ENCODE measurements at regions not wholly inside any gene's neighbourhood (a gene's known extent, or its start where the extent isn't known, plus 50 kb on each side); places are given as distances from the start of the nearest gene placed in this dataset.

- H3K36me3 ChIP-seq (replicated peaks in 1 of 2; ENCODE audit: control insufficient read depth in 1 of 2, insufficient read depth in 2 of 2, low read length in 2 of 2) = no peaks in the 10 kb centered on the region
- H3K79me2 ChIP-seq (ENCODE audit: insufficient read depth, low read length) = no peaks in the 10 kb centered on the region
- DNase-seq (ENCODE audit: low spot score) (no peak), FAIRE-seq (no peak), ATAC-seq (no peak)
- POLR2A ChIA-PET = no interaction called here
- no peaks in the 10 kb centered on the region for H3K4me1 ChIP-seq (ENCODE audit: insufficient read depth, low read length)
- CTCF ChIA-PET (ENCODE audit: low intra/inter-chr PET ratio, low total read pairs) = no interaction called here
- H3K9ac ChIP-seq (ENCODE audit: insufficient read depth, low read depth, low read length) = no peak overlapping the region
- H3K27ac ChIP-seq (ENCODE audit: extremely low read length, insufficient read depth, low read length) = no peak overlapping the region
- no peaks in the 10 kb centered on the region for H4K20me1 ChIP-seq (ENCODE audit: insufficient read depth, low read length)
- H3K4me3 ChIP-seq (replicated peaks in 1 of 3; ENCODE audit: insufficient read depth in 1 of 3, low read depth in 2 of 3, low read length in 3 of 3) = no peak overlapping the region
- in situ Hi-C loops (cut with HindIII; ENCODE audit: extremely low pct_ligation_motif_present, low pct_unique_long_range_greater_than_20kb) (no loop called here), intact Hi-C loops (cut with micrococcal nuclease; ENCODE audit: unreplicated experiment) (no loop called here)
- no peaks in the 10 kb centered on the region for H3K27me3 ChIP-seq (ENCODE audit: control insufficient read depth in 1 of 2, insufficient read depth in 2 of 2, low read length in 2 of 2)
- H2AFZ ChIP-seq (ENCODE audit: low read length) = no peak overlapping the region
- no peaks in the 10 kb centered on the region for H3K9me3 ChIP-seq (ENCODE audit: low read length)
- no TSS peak for BruUV-seq (replicated peaks)
- TF ChIP-seq MXD3 (CRISPR knock-in tag; IDR thresholded peaks at IDR 0.05) (no peak), NR2F2 (IDR thresholded peaks at IDR 0.05; ENCODE audit: borderline replicate concordance, low read depth) (no peak), ZNF263 (CRISPR knock-in tag; IDR thresholded peaks at IDR 0.05) (no peak), ZNF234 (CRISPR knock-in tag; conservative IDR thresholded peaks at IDR 0.05) (no peak), GATA4 (IDR thresholded peaks at IDR 0.05; ENCODE audit: borderline replicate concordance, low read depth) (no peak), SETDB1 (CRISPR knock-in tag; IDR thresholded peaks at IDR 0.05; ENCODE audit: borderline replicate concordance) (no peak), MED13 (CRISPR knock-in tag; IDR thresholded peaks at IDR 0.05) (no peak), ZNF7 (CRISPR knock-in tag; IDR thresholded peaks at IDR 0.05) (no peak)
- WGBS (ENCODE audit: low lambda C conversion rate) = 6% methylated on average over 1 of the region's 1 CpG
- no peak overlapping the region for H3K4me2 ChIP-seq (ENCODE audit: low read depth, low read length)
Measured at GRCh38 chr14:44700694-44701093, 193.6 kb upstream of the FSCB start.

- H3K9ac ChIP-seq (ENCODE audit: insufficient read depth, low read depth, low read length) = no peak overlapping the region
- no peaks in the 10 kb centered on the region for H3K79me2 ChIP-seq (ENCODE audit: insufficient read depth, low read length)
- intact Hi-C loops (cut with micrococcal nuclease; ENCODE audit: unreplicated experiment) (no loop called here), in situ Hi-C loops (cut with HindIII; ENCODE audit: extremely low pct_ligation_motif_present, low pct_unique_long_range_greater_than_20kb) (no loop called here)
- H3K4me2 ChIP-seq (ENCODE audit: low read depth, low read length) = no peak overlapping the region
- no peak overlapping the region for H3K4me3 ChIP-seq (replicated peaks in 1 of 3; ENCODE audit: insufficient read depth in 1 of 3, low read depth in 2 of 3, low read length in 3 of 3)
- H3K27ac ChIP-seq (ENCODE audit: extremely low read length, insufficient read depth, low read length) = no peak overlapping the region
- ChIA-PET CTCF (ENCODE audit: low intra/inter-chr PET ratio, low total read pairs) (no interaction called here), POLR2A (no interaction called here)
- no peaks in the 10 kb centered on the region for H3K4me1 ChIP-seq (ENCODE audit: insufficient read depth, low read length)
- no peaks in the 10 kb centered on the region for H4K20me1 ChIP-seq (ENCODE audit: insufficient read depth, low read length)
- no peaks in the 10 kb centered on the region for H3K9me3 ChIP-seq (ENCODE audit: low read length)
- DNase-seq (ENCODE audit: low spot score) (no peak), FAIRE-seq (no peak), ATAC-seq (no peak)
- H3K27me3 ChIP-seq (ENCODE audit: control insufficient read depth in 1 of 2, insufficient read depth in 2 of 2, low read length in 2 of 2) = no peaks in the 10 kb centered on the region
- TF ChIP-seq ZNF570 (CRISPR knock-in tag; IDR thresholded peaks at IDR 0.05; ENCODE audit: borderline replicate concordance) (no peak), ZNF362 (CRISPR knock-in tag; IDR thresholded peaks at IDR 0.05; ENCODE audit: borderline replicate concordance) (no peak), FOXK2 (IDR thresholded peaks at IDR 0.05) (no peak), ZNF563 (CRISPR knock-in tag; IDR thresholded peaks at IDR 0.05) (no peak), BCL6 (CRISPR knock-in tag; IDR thresholded peaks at IDR 0.05) (no peak), ZNF569 (CRISPR knock-in tag; IDR thresholded peaks at IDR 0.05; ENCODE audit: borderline replicate concordance) (no peak), CTCF (CRISPR knock-in tag; IDR thresholded peaks at IDR 0.05) (no peak), GATAD1 (CRISPR knock-in tag; IDR thresholded peaks at IDR 0.05) (no peak), ZNF253 (CRISPR knock-in tag; IDR thresholded peaks at IDR 0.05; ENCODE audit: borderline replicate concordance) (no peak)
- no peak overlapping the region for H2AFZ ChIP-seq (ENCODE audit: low read length)
- BruUV-seq (replicated peaks) = no TSS peak
- WGBS (ENCODE audit: low lambda C conversion rate) = 7% methylated on average over 2 of the region's 2 CpGs
- no peaks in the 10 kb centered on the region for H3K36me3 ChIP-seq (replicated peaks in 1 of 2; ENCODE audit: control insufficient read depth in 1 of 2, insufficient read depth in 2 of 2, low read length in 2 of 2)
Measured at GRCh38 chr14:44700184-44700583, 193.1 kb upstream of the FSCB start.

Measured in HepG2 (cell line).